ENCODE measurements at regions not wholly inside any gene's neighbourhood (a gene's known extent, or its start where the extent isn't known, plus 50 kb on each side); places are given as distances from the start of the nearest gene placed in this dataset.
A peak's percentile ranks its signal among the peaks of the same experiment; 100 is the strongest.

GRCh38 chr2:180156651-180157050, 149.6 kb upstream of the CWC22 start:
- DNase-seq, result no peak

GRCh38 chr2:180150606-180151005, 143.5 kb upstream of the CWC22 start:
- DNase-seq, result no peak

GRCh38 chr2:180146541-180146940, 139.4 kb upstream of the CWC22 start:
- DNase-seq, result no peak

GRCh38 chr2:180146114-180146513, 139.0 kb upstream of the CWC22 start:
- DNase-seq, result no peak

- DNase-seq, result no peak
Observed at GRCh38 chr2:180145163-180145562, 138.1 kb upstream of the CWC22 start.

GRCh38 chr2:180144338-180144813, 137.3 kb upstream of the CWC22 start:
- no peak for DNase-seq

- DNase-seq, result no peak
Observed at GRCh38 chr2:180143633-180144337, 136.7 kb upstream of the CWC22 start.

- DNase-seq, result no peak
Observed at GRCh38 chr2:180141600-180141999, 134.5 kb upstream of the CWC22 start.

- DNase-seq, result no peak
Observed at GRCh38 chr2:180133736-180134135, 126.6 kb upstream of the CWC22 start.

GRCh38 chr2:180130403-180130802, 123.3 kb upstream of the CWC22 start:
- DNase-seq, result no peak

- no peak for DNase-seq
Observed at GRCh38 chr2:180128861-180129260, 121.8 kb upstream of the CWC22 start.

GRCh38 chr2:180125245-180125962, 118.3 kb upstream of the CWC22 start:
- DNase-seq, result peak in 50 of 56 donors; percentile 2 to 76 (median 28)

GRCh38 chr2:180124273-180125139, 117.4 kb upstream of the CWC22 start:
- peak in 2 of 56 donors; percentile 0 to 5 for DNase-seq

- peak in 5 of 56 donors; percentile 0 to 35 (median 5) for DNase-seq
Observed at GRCh38 chr2:180122874-180123273, 115.8 kb upstream of the CWC22 start.

- DNase-seq, result no peak
Observed at GRCh38 chr2:180115675-180116074, 108.6 kb upstream of the CWC22 start.

- no peak for DNase-seq
Observed at GRCh38 chr2:180115269-180115668, 108.2 kb upstream of the CWC22 start.

- DNase-seq, result no peak
Observed at GRCh38 chr2:180111901-180112300, 104.8 kb upstream of the CWC22 start.

- DNase-seq, result no peak
Observed at GRCh38 chr2:180110469-180110868, 103.4 kb upstream of the CWC22 start.

- no peak for DNase-seq
Observed at GRCh38 chr2:180101846-180102245, 94.7 kb upstream of the CWC22 start.

- DNase-seq, result no peak
Observed at GRCh38 chr2:180099308-180099707, 92.2 kb upstream of the CWC22 start.

GRCh38 chr2:180085144-180085543, 78.0 kb upstream of the CWC22 start:
- DNase-seq, result no peak
